Adipocyte (in vitro differentiated cells): ENCODE measurements at regions not wholly inside any gene's neighbourhood (a gene's known extent, or its start where the extent isn't known, plus 50 kb on each side); places are given as distances from the start of the nearest gene placed in this dataset.
A peak's percentile ranks its signal among the peaks of the same experiment; 100 is the strongest.

Experiments
- DNase-seq: peaks from one replicate; pipeline ENCODE4 v3.0.0-alpha.2; 2015; ENCODE audit warnings: low read depth
- H3K27me3 ChIP-seq: replicated peaks from 2 replicates; pipeline ENCODE4 v1.7.0; 2013; ENCODE audit warnings: mild to moderate bottlenecking, low read length, moderate library complexity; ENCODE audit not compliant: control insufficient read depth, insufficient read depth
- H3K36me3 ChIP-seq: 2 replicates; pipeline ENCODE4 v1.7.0; 2013; ENCODE audit warnings: low read length, mild to moderate bottlenecking, moderate library complexity; ENCODE audit not compliant: control insufficient read depth, insufficient read depth, severe bottlenecking
- H3K4me1 ChIP-seq: 2 replicates; pipeline ENCODE4 v1.7.0; 2013; ENCODE audit warnings: mild to moderate bottlenecking, low read length, moderate library complexity; ENCODE audit not compliant: control insufficient read depth, insufficient read depth
- H3K4me3 ChIP-seq: 2 replicates; pipeline ENCODE4 v1.7.0; 2013; ENCODE audit warnings: mild to moderate bottlenecking, low read length, moderate library complexity
- H3K9ac ChIP-seq: 2 replicates; pipeline ENCODE4 v1.7.0; 2013; ENCODE audit warnings: mild to moderate bottlenecking, low read length, moderate library complexity
- H3K9me3 ChIP-seq: 2 replicates; pipeline ENCODE4 v1.7.0; 2013; ENCODE audit warnings: mild to moderate bottlenecking, low read length, moderate library complexity; ENCODE audit not compliant: control insufficient read depth

GRCh38 chr3:59442046-59442445 lies 392.2 kb upstream of the CFAP20DC start:
- peak; percentile 7 for DNase-seq
- Histone ChIP-seq H3K9me3 (no peaks in the 10 kb centered on the region), H3K9ac (no peak overlapping the region), H3K4me3 (no peak overlapping the region), H3K4me1 (peaks cover 3% of the 10 kb centered on the region), H3K27me3 (peaks cover 8% of the 10 kb centered on the region), H3K36me3 (no peaks in the 10 kb centered on the region)

GRCh38 chr3:59440285-59441028 lies 390.6 kb upstream of the CFAP20DC start:
- DNase-seq: no peak
- no peaks in the 10 kb centered on the region for H3K9me3 ChIP-seq
- peaks cover 8% of the 10 kb centered on the region for H3K27me3 ChIP-seq
- H3K36me3 ChIP-seq: no peaks in the 10 kb centered on the region
- H3K9ac ChIP-seq: no peak overlapping the region
- no peak overlapping the region for H3K4me3 ChIP-seq
- peaks cover 3% of the 10 kb centered on the region for H3K4me1 ChIP-seq

GRCh38 chr3:59438492-59438891 lies 388.7 kb upstream of the CFAP20DC start:
- H3K27me3 ChIP-seq: peaks cover 8% of the 10 kb centered on the region
- no peaks in the 10 kb centered on the region for H3K4me1 ChIP-seq
- H3K9me3 ChIP-seq: no peaks in the 10 kb centered on the region
- H3K9ac ChIP-seq: no peak overlapping the region
- H3K36me3 ChIP-seq: no peaks in the 10 kb centered on the region
- H3K4me3 ChIP-seq: no peak overlapping the region
- DNase-seq: no peak

- Histone ChIP-seq H3K4me1 (no peaks in the 10 kb centered on the region), H3K9me3 (no peaks in the 10 kb centered on the region), H3K36me3 (no peaks in the 10 kb centered on the region), H3K27me3 (peaks cover 8% of the 10 kb centered on the region), H3K4me3 (no peak overlapping the region), H3K9ac (no peak overlapping the region)
- DNase-seq: no peak
Observed at GRCh38 chr3:59436164-59436958, 386.5 kb upstream of the CFAP20DC start.

GRCh38 chr3:59433546-59433945 lies 383.7 kb upstream of the CFAP20DC start:
- Histone ChIP-seq H3K27me3 (peaks cover 5% of the 10 kb centered on the region), H3K4me1 (no peaks in the 10 kb centered on the region), H3K36me3 (no peaks in the 10 kb centered on the region), H3K9me3 (no peaks in the 10 kb centered on the region), H3K9ac (no peak overlapping the region), H3K4me3 (no peak overlapping the region)
- no peak for DNase-seq

- H3K9ac ChIP-seq: no peak overlapping the region
- H3K27me3 ChIP-seq: peaks cover 5% of the 10 kb centered on the region
- DNase-seq: peak; percentile 46
- H3K36me3 ChIP-seq: no peaks in the 10 kb centered on the region
- no peaks in the 10 kb centered on the region for H3K9me3 ChIP-seq
- no peak overlapping the region for H3K4me3 ChIP-seq
- H3K4me1 ChIP-seq: no peaks in the 10 kb centered on the region
Observed at GRCh38 chr3:59432665-59433064, 382.8 kb upstream of the CFAP20DC start.

- H3K27me3 ChIP-seq: peaks cover 5% of the 10 kb centered on the region
- H3K4me3 ChIP-seq: no peak overlapping the region
- no peak for DNase-seq
- H3K36me3 ChIP-seq: no peaks in the 10 kb centered on the region
- H3K4me1 ChIP-seq: peaks cover 5% of the 10 kb centered on the region
- no peaks in the 10 kb centered on the region for H3K9me3 ChIP-seq
- H3K9ac ChIP-seq: no peak overlapping the region
Observed at GRCh38 chr3:59430341-59430740, 380.5 kb upstream of the CFAP20DC start.

GRCh38 chr3:59429198-59429597 lies 379.4 kb upstream of the CFAP20DC start:
- H3K4me3 ChIP-seq: no peak overlapping the region
- H3K27me3 ChIP-seq: peaks cover 5% of the 10 kb centered on the region
- no peak overlapping the region for H3K9ac ChIP-seq
- H3K36me3 ChIP-seq: no peaks in the 10 kb centered on the region
- H3K4me1 ChIP-seq: peaks cover 17% of the 10 kb centered on the region
- DNase-seq: no peak
- no peaks in the 10 kb centered on the region for H3K9me3 ChIP-seq

- H3K4me1 ChIP-seq: peaks cover 17% of the 10 kb centered on the region
- H3K4me3 ChIP-seq: no peak overlapping the region
- H3K9me3 ChIP-seq: no peaks in the 10 kb centered on the region
- no peaks in the 10 kb centered on the region for H3K36me3 ChIP-seq
- DNase-seq: peak; percentile 76
- H3K27me3 ChIP-seq: peaks cover 5% of the 10 kb centered on the region
- no peak overlapping the region for H3K9ac ChIP-seq
Observed at GRCh38 chr3:59426821-59427565, 377.2 kb upstream of the CFAP20DC start.

- no peak overlapping the region for H3K9ac ChIP-seq
- peaks cover 5% of the 10 kb centered on the region for H3K27me3 ChIP-seq
- H3K4me3 ChIP-seq: no peak overlapping the region
- peak; percentile 4 for DNase-seq
- H3K4me1 ChIP-seq: peaks cover 17% of the 10 kb centered on the region
- H3K36me3 ChIP-seq: no peaks in the 10 kb centered on the region
- no peaks in the 10 kb centered on the region for H3K9me3 ChIP-seq
Observed at GRCh38 chr3:59425942-59426341, 376.1 kb upstream of the CFAP20DC start.

- no peaks in the 10 kb centered on the region for H3K36me3 ChIP-seq
- peaks cover 17% of the 10 kb centered on the region for H3K4me1 ChIP-seq
- H3K27me3 ChIP-seq: peaks cover 5% of the 10 kb centered on the region
- DNase-seq: peak; percentile 83
- H3K4me3 ChIP-seq: no peak overlapping the region
- no peaks in the 10 kb centered on the region for H3K9me3 ChIP-seq
- H3K9ac ChIP-seq: no peak overlapping the region
Observed at GRCh38 chr3:59425371-59425770, 375.5 kb upstream of the CFAP20DC start.
